ENCODE measurements at regions not wholly inside any gene's neighbourhood (a gene's known extent, or its start where the extent isn't known, plus 50 kb on each side); places are given as distances from the start of the nearest gene placed in this dataset.
A peak's percentile ranks its signal among the peaks of the same experiment; 100 is the strongest.

DNA sequence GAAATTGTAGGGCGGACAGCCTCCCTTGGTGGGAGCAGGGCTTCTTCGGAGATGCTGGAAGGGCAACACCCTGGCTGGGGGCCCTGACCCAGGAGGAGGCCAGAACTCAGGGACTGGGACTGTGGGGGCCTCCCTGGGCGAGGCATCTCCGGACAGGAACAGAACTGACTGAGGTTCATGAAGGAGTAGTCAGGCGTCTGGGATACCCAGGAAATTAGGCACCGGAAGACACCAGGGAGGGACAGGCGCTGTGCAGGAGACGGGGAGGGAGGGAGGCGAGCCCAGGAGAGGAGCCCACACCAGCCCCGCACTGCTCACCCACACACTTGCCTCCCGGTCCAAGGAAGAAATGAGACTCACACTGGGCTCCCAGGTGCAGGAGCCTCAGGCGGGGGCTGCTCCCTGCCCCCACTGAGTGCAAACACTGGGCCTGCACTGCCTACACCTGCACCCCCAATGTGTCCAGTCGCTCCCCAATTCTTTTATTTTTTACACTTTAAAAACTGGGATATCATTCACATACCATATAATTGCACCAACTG, 262.6 kb upstream of the SFSWAP start:
- H2BK5ac ChIP-seq (ENCODE audit: low read depth, low read length) = no peak overlapping the region
- H3K27ac ChIP-seq (ENCODE audit: low read depth, low read length) = no peak overlapping the region
- H3K4me1 ChIP-seq (replicated peaks in 1 of 4; ENCODE audit: control insufficient read depth in 3 of 4, insufficient read depth in 4 of 4, low read length in 3 of 4) = 0 out of 7 replicates have a peak, but pooled peaks cover 0 to 2% (median 0%) of the 10 kb centered on the region in 4 experiments
- no peak overlapping the region for H2BK15ac ChIP-seq (ENCODE audit: low read length)
- no peak overlapping the region for H3K4me2 ChIP-seq (ENCODE audit: insufficient read depth in 1 of 2, low read depth in 2 of 2, low read length in 2 of 2)
- no peaks in the 10 kb centered on the region for H4K20me1 ChIP-seq (replicated peaks in 1 of 2; ENCODE audit: control insufficient read depth in 1 of 2, insufficient read depth in 2 of 2, low read length in 2 of 2)
- H3K36me3 ChIP-seq (ENCODE audit: control insufficient read depth in 2 of 4, insufficient read depth in 4 of 4, low read length in 3 of 4) = no peaks in the 10 kb centered on the region
- WGBS, 2 experiments (ENCODE audit: extremely low coverage in 1 of 2, insufficient coverage in 1 of 2, insufficient read length in 1 of 2, insufficient replicate concordance in 2 of 2, low coverage in 1 of 2, low lambda C conversion rate in 2 of 2, missing lambda C conversion rate in 1 of 2) = 81% methylated on average over 12 of the region's 13 CpGs; no CpG with 5 or more reads in 1 of the 2 experiments
- no peaks in the 10 kb centered on the region for H3K79me2 ChIP-seq (ENCODE audit: control insufficient read depth in 1 of 2, insufficient read depth in 2 of 2, low read length in 2 of 2)
- H3K9ac ChIP-seq (replicated peaks in 1 of 4; ENCODE audit: extremely low read depth in 1 of 4, low read depth in 3 of 4, low read length in 3 of 4) = no peak overlapping the region
- FAIRE-seq (no peak), DNase-seq (ENCODE audit: low read depth in 1 of 2, low spot score in 2 of 2) (peak in 1 of 2 experiments; percentile 35)
- no peak overlapping the region for H2AK5ac ChIP-seq (ENCODE audit: low read depth, low read length)
- TF ChIP-seq ATF2 (IDR thresholded peaks at IDR 0.05; ENCODE audit: low read length) (no peak), EP300 (IDR thresholded peaks at IDR 0.05; ENCODE audit: borderline replicate concordance in 1 of 2, low read depth in 2 of 2, low read length in 2 of 2) (no peak), HDAC2 (IDR thresholded peaks at IDR 0.05; ENCODE audit: borderline replicate concordance in 1 of 2, low read depth in 2 of 2, low read length in 2 of 2) (no peak), RFX5 (IDR thresholded peaks at IDR 0.05; ENCODE audit: borderline replicate concordance, low read depth, low read length) (no peak), CEBPB (IDR thresholded peaks at IDR 0.05; ENCODE audit: low read depth, low read length) (no peak), SP1 (IDR thresholded peaks at IDR 0.05; ENCODE audit: low read depth, low read length) (no peak)
- H3K79me1 ChIP-seq (ENCODE audit: low read depth, low read length) = no peaks in the 10 kb centered on the region
- no peak overlapping the region for H3K4me3 ChIP-seq (ENCODE audit: extremely low read depth in 1 of 4, insufficient read depth in 2 of 4, low read depth in 3 of 4, low read length in 4 of 4)
- no peak overlapping the region for H4K91ac ChIP-seq (replicated peaks; ENCODE audit: insufficient read length, low read length)
- H4K5ac ChIP-seq (ENCODE audit: insufficient read length, low read depth, low read length) = no peak overlapping the region
- no peaks in the 10 kb centered on the region for H3K23me2 ChIP-seq (ENCODE audit: low read depth, low read length)
- no peak overlapping the region for H2BK120ac ChIP-seq (replicated peaks; ENCODE audit: low read depth, low read length)
- no peak overlapping the region for H2AFZ ChIP-seq (ENCODE audit: low read length)
- H3K27me3 ChIP-seq (replicated peaks in 1 of 4; ENCODE audit: control insufficient read depth in 3 of 4, extremely low read depth in 1 of 4, insufficient read depth in 3 of 4, low read length in 3 of 4) = no peaks in the 10 kb centered on the region
- H4K8ac ChIP-seq (ENCODE audit: extremely low read depth, insufficient read depth, low read length) = no peak overlapping the region
- no peak overlapping the region for H3K4ac ChIP-seq (replicated peaks; ENCODE audit: insufficient read length, low read depth, low read length)
- no peak overlapping the region for H2BK20ac ChIP-seq (ENCODE audit: low read length)
- no peak overlapping the region for H2BK12ac ChIP-seq (ENCODE audit: low read depth, low read length)
- no peak overlapping the region for H3K18ac ChIP-seq (ENCODE audit: extremely low read depth, low read length)
- H3K9me3 ChIP-seq (ENCODE audit: insufficient read depth in 2 of 2, low read depth in 1 of 2, low read length in 1 of 2) = peaks cover 0 to 4% of the 10 kb centered on the region in 2 experiments; a peak in 1 of 4 replicates
- no peak overlapping the region for H3K56ac ChIP-seq (replicated peaks; ENCODE audit: insufficient read length, low read depth, low read length)
- CTCF ChIA-PET (ENCODE audit: partially characterized antibody) = interaction anchor here (0.5 kb wide), 1 partner anchor 278 kb away, joined by 3 read pairs; no protein-coding TSS in a partner anchor
- no peak overlapping the region for H3K23ac ChIP-seq (ENCODE audit: insufficient read length)
- no peak overlapping the region for H3K14ac ChIP-seq (ENCODE audit: insufficient read length)
- POLR2A ChIA-PET (ENCODE audit: partially characterized antibody) = no interaction called here

Measured in H1 (cell line).